Endothelial cell of umbilical vein (primary cell): ENCODE measurements at regions not wholly inside any gene's neighbourhood (a gene's known extent, or its start where the extent isn't known, plus 50 kb on each side); places are given as distances from the start of the nearest gene placed in this dataset.

Experiments used
- BruUV-seq: library from RNA; stranded (reverse); fragments of 400-500 nt; replicated peaks from 2 replicates; lab custom pipeline; 2021; lab: Mats Ljungman, UMichigan
- CTCF ChIA-PET: fragments of 300-600, 350-600 bp; sonication (Branson Sonifier 250); formaldehyde crosslinking; loops from one replicate; lab custom pipeline; 2021; ENCODE audit warnings: antibody characterized with exemption, inconsistent platforms; lab: Charles Lee
- POLR2A ChIA-PET: fragments of 300-600, 350-600 bp; sonication (Branson Sonifier 250); formaldehyde crosslinking; loops from one replicate; lab custom pipeline; 2021; ENCODE audit warnings: antibody characterized with exemption, inconsistent platforms; lab: Charles Lee
- DNase-seq: peaks from one replicate; pipeline ENCODE4 v3.0.0-alpha.2; 2011; ENCODE audit warnings: low read depth, low spot score
- FAIRE-seq: peaks from 2 replicates; lab custom pipeline; 2011; peaks lifted over from hg19 to GRCh38; lab: Jason Lieb, UNC
- H2AFZ ChIP-seq: 2 replicates; pipeline ENCODE4 v1.6.0; 2012; ENCODE audit warnings: low read depth, low read length, control low read depth, inconsistent platforms
- H3K27ac ChIP-seq: 2 replicates; pipeline ENCODE4 v1.5.1; 2011; ENCODE audit warnings: low read depth, mild to moderate bottlenecking, control low read depth, low read length, moderate library complexity; ENCODE audit not compliant: insufficient read depth
- H3K27me3 ChIP-seq, 2 experiments: 2 replicates each; pipeline versions ENCODE4 v1.6.0 to v1.6.1; 2011; ENCODE audit warnings: low read length in 2 of 2, mixed read lengths in 1 of 2; ENCODE audit not compliant: control insufficient read depth in 2 of 2, insufficient read depth in 2 of 2
- H3K36me3 ChIP-seq, 2 experiments: 2 replicates in 1 of 2; 3 replicates in 1 of 2; pipeline ENCODE4 v1.5.1; 2011; ENCODE audit warnings: low read length in 2 of 2, mild to moderate bottlenecking in 1 of 2, moderate library complexity in 1 of 2; ENCODE audit not compliant: control insufficient read depth in 2 of 2, insufficient read depth in 2 of 2; ENCODE audit errors: extremely low read depth in 1 of 2
- H3K4me1 ChIP-seq: 3 replicates; pipeline ENCODE4 v1.5.1; 2011; ENCODE audit warnings: mild to moderate bottlenecking, low read length; ENCODE audit not compliant: control insufficient read depth, insufficient read depth; ENCODE audit errors: extremely low read depth
- H3K4me2 ChIP-seq: 2 replicates; pipeline ENCODE4 v1.6.1; 2011; ENCODE audit warnings: low read length, control low read depth, mixed read lengths; ENCODE audit not compliant: insufficient read depth
- H3K4me3 ChIP-seq, 3 experiments: fragments of 200-600 bp in 1 of 3; sonication (generic), shearing (Covaris generic) in 1 of 3; replicated peaks in 1 of 3; 2 replicates each; pipeline ENCODE4 v1.5.1; 2011 to 2016; ENCODE audit warnings: control low read depth in 3 of 3, low read length in 3 of 3, mild to moderate bottlenecking in 2 of 3, inconsistent platforms in 1 of 3, low read depth in 1 of 3, moderate library complexity in 1 of 3; ENCODE audit not compliant: insufficient read depth in 1 of 3
- H3K79me2 ChIP-seq: 2 replicates; pipeline ENCODE4 v1.6.0; 2012; ENCODE audit warnings: low read length, inconsistent platforms; ENCODE audit not compliant: control insufficient read depth, insufficient read depth
- H3K9ac ChIP-seq: replicated peaks from 2 replicates; pipeline ENCODE3; 2011; ENCODE audit warnings: low read length, control low read depth; ENCODE audit not compliant: insufficient read depth; ENCODE audit errors: extremely low read depth
- H3K9me1 ChIP-seq: replicated peaks from 3 replicates; pipeline ENCODE4 v1.6.0; 2011; ENCODE audit warnings: mild to moderate bottlenecking, low read length; ENCODE audit not compliant: control insufficient read depth, insufficient read depth; ENCODE audit errors: extremely low read depth
- H3K9me3 ChIP-seq: replicated peaks from 2 replicates; pipeline ENCODE4 v1.5.1; 2012; ENCODE audit warnings: low read length, inconsistent platforms; ENCODE audit not compliant: control insufficient read depth, insufficient read depth
- H4K20me1 ChIP-seq: replicated peaks from 2 replicates; pipeline ENCODE3; 2011; ENCODE audit warnings: mild to moderate bottlenecking, low read length; ENCODE audit not compliant: control insufficient read depth, insufficient read depth; ENCODE audit errors: extremely low read depth
- EZH2 ChIP-seq: IDR thresholded peaks from 2 replicates; pipeline ENCODE4 v1.6.1; 2012; ENCODE audit warnings: borderline replicate concordance, low read depth, mild to moderate bottlenecking, moderate library complexity, low read length, inconsistent platforms; ENCODE audit not compliant: severe bottlenecking
- FOS ChIP-seq: IDR thresholded peaks from 2 replicates; pipeline ENCODE4 v1.6.1; 2011; ENCODE audit warnings: mild to moderate bottlenecking, low read length, moderate library complexity, borderline replicate concordance; ENCODE audit not compliant: insufficient read depth
- GATA2 ChIP-seq: IDR thresholded peaks from 2 replicates; pipeline ENCODE4 v1.7.0; 2011; ENCODE audit warnings: low read depth, mild to moderate bottlenecking, moderate library complexity, mixed read lengths, low read length; ENCODE audit not compliant: insufficient read length, insufficient read depth
- JUN ChIP-seq: IDR thresholded peaks from 2 replicates; pipeline ENCODE4 v1.6.1; 2011; ENCODE audit warnings: borderline replicate concordance, low read depth; ENCODE audit not compliant: insufficient read length, insufficient read depth
- MYC ChIP-seq: IDR thresholded peaks from one replicate; pipeline ENCODE4 v1.6.1; 2011; ENCODE audit warnings: mild to moderate bottlenecking, low read depth, low read length
- POLR2A ChIP-seq: IDR thresholded peaks from 2 replicates; pipeline ENCODE4 v1.6.1; 2012; ENCODE audit warnings: low read depth, mild to moderate bottlenecking, control low read depth, low read length
- POLR2AphosphoS5 ChIP-seq: IDR thresholded peaks from 2 replicates; pipeline ENCODE4 v1.6.1; 2012; ENCODE audit warnings: low read depth, mild to moderate bottlenecking, control low read depth, low read length, moderate library complexity; ENCODE audit not compliant: insufficient read depth
- dilution Hi-C: fragments of 300-500 bp; cut with MboI; formaldehyde crosslinking; loops from one replicate; pipeline ENCODE4 v1.15.0; 2019; ENCODE audit warnings: low sequenced_read_pairs; ENCODE audit not compliant: extremely low pct_ligation_motif_present
- intact Hi-C: fragments of 100-400 bp; cut with micrococcal nuclease; formaldehyde crosslinking; loops from one replicate; pipeline ENCODE4 v1.10.0; 2022
- TF ChIP-seq, protein P1 (sequence below), 2 donors: IDR thresholded peaks; 1 replicate in 1 of 2; 2 replicates in 1 of 2; pipeline ENCODE4 v1.5.1; 2011; ENCODE audit warnings: low read length in 2 of 2, mild to moderate bottlenecking in 2 of 2, moderate library complexity in 2 of 2, control low read depth in 1 of 2, inconsistent platforms in 1 of 2, low read depth in 1 of 2; ENCODE audit not compliant: insufficient read depth in 1 of 2; ENCODE audit errors: extremely low read depth in 1 of 2
- TF ChIP-seq, protein P2 (sequence below): IDR thresholded peaks from 2 replicates; pipeline ENCODE4 v1.6.1; 2011; ENCODE audit not compliant: insufficient read depth, insufficient read length

DNA sequence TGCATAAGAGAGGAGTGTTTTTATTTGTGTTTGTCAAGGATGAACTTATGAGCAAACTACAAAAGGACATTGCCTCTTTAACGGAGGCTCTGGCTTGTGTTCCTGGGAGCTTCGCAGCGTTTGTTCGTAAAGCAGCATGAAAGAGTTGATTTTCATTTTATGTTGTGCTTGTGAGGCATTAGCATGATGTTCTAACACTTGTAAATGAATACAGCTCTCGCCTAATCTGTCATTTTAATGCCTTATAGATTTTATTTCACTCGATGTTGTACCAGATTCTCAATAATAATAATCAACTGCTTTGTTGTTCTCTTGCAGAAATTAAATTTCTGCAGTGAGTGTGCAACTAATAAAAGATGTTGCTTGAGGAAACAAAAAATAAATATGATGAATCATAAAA, 687.3 kb upstream of the FANCL start:
- H3K27me3 ChIP-seq: no peaks in the 10 kb centered on the region
- dilution Hi-C loops (no loop called here), intact Hi-C loops (no loop called here)
- H3K79me2 ChIP-seq: no peaks in the 10 kb centered on the region
- H3K9me1 ChIP-seq: no peaks in the 10 kb centered on the region
- no peaks in the 10 kb centered on the region for H3K9me3 ChIP-seq
- no peaks in the 10 kb centered on the region for H3K36me3 ChIP-seq
- no peak for DNase-seq
- H4K20me1 ChIP-seq: no peaks in the 10 kb centered on the region
- no peaks in the 10 kb centered on the region for H3K4me1 ChIP-seq
- ChIA-PET POLR2A (no interaction called here), CTCF (no interaction called here)
- TF ChIP-seq FOS (no peak), POLR2A (no peak), GATA2 (no peak), EZH2 (no peak), JUN (no peak), POLR2AphosphoS5 (no peak), MYC (no peak)
- TF ChIP-seq, protein P1, sequence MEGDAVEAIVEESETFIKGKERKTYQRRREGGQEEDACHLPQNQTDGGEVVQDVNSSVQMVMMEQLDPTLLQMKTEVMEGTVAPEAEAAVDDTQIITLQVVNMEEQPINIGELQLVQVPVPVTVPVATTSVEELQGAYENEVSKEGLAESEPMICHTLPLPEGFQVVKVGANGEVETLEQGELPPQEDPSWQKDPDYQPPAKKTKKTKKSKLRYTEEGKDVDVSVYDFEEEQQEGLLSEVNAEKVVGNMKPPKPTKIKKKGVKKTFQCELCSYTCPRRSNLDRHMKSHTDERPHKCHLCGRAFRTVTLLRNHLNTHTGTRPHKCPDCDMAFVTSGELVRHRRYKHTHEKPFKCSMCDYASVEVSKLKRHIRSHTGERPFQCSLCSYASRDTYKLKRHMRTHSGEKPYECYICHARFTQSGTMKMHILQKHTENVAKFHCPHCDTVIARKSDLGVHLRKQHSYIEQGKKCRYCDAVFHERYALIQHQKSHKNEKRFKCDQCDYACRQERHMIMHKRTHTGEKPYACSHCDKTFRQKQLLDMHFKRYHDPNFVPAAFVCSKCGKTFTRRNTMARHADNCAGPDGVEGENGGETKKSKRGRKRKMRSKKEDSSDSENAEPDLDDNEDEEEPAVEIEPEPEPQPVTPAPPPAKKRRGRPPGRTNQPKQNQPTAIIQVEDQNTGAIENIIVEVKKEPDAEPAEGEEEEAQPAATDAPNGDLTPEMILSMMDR (IDR thresholded peaks at IDR 0.05; ENCODE audit: extremely low read depth in 1 of 2, insufficient read depth in 1 of 2, low read depth in 1 of 2, low read length in 2 of 2): no peak
- TF ChIP-seq, protein P2, sequence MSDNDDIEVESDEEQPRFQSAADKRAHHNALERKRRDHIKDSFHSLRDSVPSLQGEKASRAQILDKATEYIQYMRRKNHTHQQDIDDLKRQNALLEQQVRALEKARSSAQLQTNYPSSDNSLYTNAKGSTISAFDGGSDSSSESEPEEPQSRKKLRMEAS: no peak
- H3K4me2 ChIP-seq: no peak overlapping the region
- no peak overlapping the region for H3K9ac ChIP-seq
- no peak overlapping the region for H3K4me3 ChIP-seq
- H3K27ac ChIP-seq: no peak overlapping the region
- no TSS peak for BruUV-seq
- no peak for FAIRE-seq
- H2AFZ ChIP-seq: no peak overlapping the region
